ENCODE measurements at regions not wholly inside any gene's neighbourhood (a gene's known extent, or its start where the extent isn't known, plus 50 kb on each side); places are given as distances from the start of the nearest gene placed in this dataset.

DNA sequence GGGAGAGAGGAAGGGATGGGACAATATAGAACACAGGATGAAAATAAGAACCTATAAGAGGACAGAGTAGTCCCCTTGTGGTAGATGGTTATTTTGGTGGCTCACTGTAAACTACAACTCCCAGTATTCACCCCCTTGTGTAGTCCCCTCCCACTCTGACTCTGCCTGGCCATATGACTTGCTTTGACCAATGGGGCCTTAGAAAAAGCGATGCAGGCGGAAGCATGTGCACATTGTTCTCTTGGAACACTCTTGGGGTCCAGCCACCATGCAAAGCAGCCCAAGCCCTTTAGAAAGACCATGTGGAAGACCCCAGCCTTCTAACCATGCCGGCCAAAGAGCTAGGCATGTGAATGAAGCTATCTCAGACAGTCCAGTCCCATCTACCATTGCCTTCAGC lies 415.0 kb downstream of the BCOR start:
- intact Hi-C loops (cut with DNase I) = no loop called here
- no peak overlapping the region for H3K4me3 ChIP-seq
- DNase-seq (no peak), ATAC-seq (no peak)
- peaks cover 1% of the 10 kb centered on the region for H3K4me1 ChIP-seq
- H3K36me3 ChIP-seq = no peaks in the 10 kb centered on the region
- no peak overlapping the region for H3K27ac ChIP-seq
- TF ChIP-seq CTCF (IDR thresholded peaks at IDR 0.05) = no peak
- H3K27me3 ChIP-seq (ENCODE audit: low read depth) = no peaks in the 10 kb centered on the region
- no peaks in the 10 kb centered on the region for H3K9me3 ChIP-seq

- intact Hi-C loops (cut with DNase I) = no loop called here
- no peaks in the 10 kb centered on the region for H3K36me3 ChIP-seq
- H3K9me3 ChIP-seq = no peaks in the 10 kb centered on the region
- H3K4me3 ChIP-seq = peak overlapping the region; percentile 46
- ATAC-seq = no peak
- no peak for TF ChIP-seq CTCF (IDR thresholded peaks at IDR 0.05)
- H3K27me3 ChIP-seq (ENCODE audit: low read depth) = no peaks in the 10 kb centered on the region
- peaks cover 10% of the 10 kb centered on the region for H3K4me1 ChIP-seq
- DNase-seq = no peak
- H3K27ac ChIP-seq = peak overlapping the region; percentile 49
Measured at GRCh38 chrX:39688219-39688575, 409.6 kb downstream of the BCOR start.

- no peak for TF ChIP-seq CTCF (IDR thresholded peaks at IDR 0.05)
- Histone ChIP-seq H3K27me3 (ENCODE audit: low read depth) (no peaks in the 10 kb centered on the region), H3K4me3 (peak overlapping the region; percentile 46), H3K36me3 (no peaks in the 10 kb centered on the region), H3K4me1 (peaks cover 10% of the 10 kb centered on the region), H3K9me3 (no peaks in the 10 kb centered on the region), H3K27ac (peak overlapping the region; percentile 49)
- ATAC-seq (peak; percentile 93 to 95), DNase-seq (peak; percentile 65)
- intact Hi-C loops (cut with DNase I) = no loop called here
Measured at GRCh38 chrX:39688576-39689375, 409.0 kb downstream of the BCOR start.

DNA sequence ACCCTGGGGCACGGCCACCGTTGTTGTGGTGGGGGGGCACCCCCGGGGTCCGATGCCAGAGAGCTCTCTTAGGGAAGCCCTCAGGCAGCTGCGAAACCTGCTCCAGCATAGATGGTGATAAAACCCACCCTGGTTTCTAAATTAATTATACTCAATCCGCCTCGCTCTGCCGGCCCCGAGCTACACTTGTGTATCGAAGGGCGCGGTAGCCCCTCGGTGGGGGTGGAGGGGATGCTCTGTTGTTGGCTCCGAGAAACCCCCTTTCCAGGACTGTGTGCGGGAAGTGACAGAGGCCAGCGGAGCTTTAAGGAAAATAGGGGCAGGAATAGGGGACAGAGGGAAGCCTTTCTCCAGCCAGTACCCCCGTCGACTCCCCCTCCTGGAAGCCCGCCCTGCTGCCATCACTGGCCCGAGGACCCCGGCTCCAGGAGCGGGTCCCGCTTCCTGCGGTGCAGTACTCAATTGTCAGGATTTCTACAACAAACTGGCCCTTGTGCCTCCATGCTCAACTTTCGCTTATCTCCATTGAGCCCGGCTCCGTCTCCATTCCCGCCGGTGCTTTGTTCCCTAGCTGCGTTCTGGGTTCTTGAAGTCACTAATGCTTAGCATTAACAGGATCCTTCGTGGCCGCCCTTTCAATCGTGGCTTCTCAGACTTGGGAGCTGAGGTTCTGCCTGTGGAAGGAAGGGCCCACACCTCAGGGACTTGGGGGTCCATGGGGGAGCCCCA lies 408.2 kb downstream of the BCOR start:
- Histone ChIP-seq H3K9me3 (no peaks in the 10 kb centered on the region), H3K27ac (no peak overlapping the region), H3K4me3 (peak overlapping the region; percentile 46), H3K4me1 (peaks cover 10% of the 10 kb centered on the region), H3K36me3 (no peaks in the 10 kb centered on the region), H3K27me3 (ENCODE audit: low read depth) (no peaks in the 10 kb centered on the region)
- intact Hi-C loops (cut with DNase I) = no loop called here
- DNase-seq (no peak), ATAC-seq (peak; percentile 12 to 18)
- no peak for TF ChIP-seq CTCF (IDR thresholded peaks at IDR 0.05)

DNA sequence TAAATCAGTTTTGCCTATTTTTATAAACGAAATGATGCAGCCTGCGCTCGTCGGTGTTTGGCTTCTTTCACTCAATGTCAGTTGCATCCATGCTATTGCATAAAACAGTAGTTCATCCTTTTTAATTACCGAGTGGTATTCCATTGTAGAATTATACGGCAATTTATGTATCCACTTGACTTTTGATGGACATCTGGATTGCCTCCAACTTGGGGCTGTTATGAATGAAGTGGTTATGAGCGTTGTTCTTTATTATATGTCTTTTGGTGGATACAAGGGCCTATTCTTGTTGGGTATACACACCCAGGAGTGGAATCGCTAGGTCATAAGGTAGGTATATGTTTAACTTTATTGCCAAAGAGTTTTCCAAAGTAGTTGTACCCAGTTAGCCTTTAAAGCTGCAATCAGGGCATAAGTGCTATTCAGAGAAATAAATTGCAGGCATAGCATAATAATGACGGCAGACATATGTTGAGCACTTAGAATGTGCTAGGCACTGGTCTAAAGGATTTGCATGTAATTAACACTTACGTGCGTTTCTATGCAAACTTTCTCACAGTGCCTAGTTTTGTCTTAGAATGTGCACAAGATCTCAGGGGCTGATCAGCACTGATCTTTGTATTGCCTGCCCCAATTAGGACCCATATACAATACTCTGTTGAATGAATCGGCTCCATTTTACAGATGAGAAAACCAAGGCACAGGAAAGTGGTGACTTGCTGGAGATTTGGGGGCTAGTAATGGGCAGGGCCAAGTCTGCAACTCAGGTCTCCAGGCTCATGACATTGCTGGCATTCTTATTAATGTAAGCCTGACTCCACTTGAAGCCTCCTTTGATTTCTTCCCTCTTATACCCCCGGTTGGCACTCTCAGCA lies 407.0 kb downstream of the BCOR start:
- intact Hi-C loops (cut with DNase I) = no loop called here
- Histone ChIP-seq H3K4me3 (no peak overlapping the region), H3K9me3 (no peaks in the 10 kb centered on the region), H3K4me1 (peaks cover 10% of the 10 kb centered on the region), H3K27me3 (ENCODE audit: low read depth) (no peaks in the 10 kb centered on the region), H3K36me3 (no peaks in the 10 kb centered on the region), H3K27ac (no peak overlapping the region)
- ATAC-seq (no peak), DNase-seq (no peak)
- no peak for TF ChIP-seq CTCF (IDR thresholded peaks at IDR 0.05)

Data from lower lobe of right lung (tissue), 2 donors.